ENCODE measurements at regions not wholly inside any gene's neighbourhood (a gene's known extent, or its start where the extent isn't known, plus 50 kb on each side); places are given as distances from the start of the nearest gene placed in this dataset.

DNA sequence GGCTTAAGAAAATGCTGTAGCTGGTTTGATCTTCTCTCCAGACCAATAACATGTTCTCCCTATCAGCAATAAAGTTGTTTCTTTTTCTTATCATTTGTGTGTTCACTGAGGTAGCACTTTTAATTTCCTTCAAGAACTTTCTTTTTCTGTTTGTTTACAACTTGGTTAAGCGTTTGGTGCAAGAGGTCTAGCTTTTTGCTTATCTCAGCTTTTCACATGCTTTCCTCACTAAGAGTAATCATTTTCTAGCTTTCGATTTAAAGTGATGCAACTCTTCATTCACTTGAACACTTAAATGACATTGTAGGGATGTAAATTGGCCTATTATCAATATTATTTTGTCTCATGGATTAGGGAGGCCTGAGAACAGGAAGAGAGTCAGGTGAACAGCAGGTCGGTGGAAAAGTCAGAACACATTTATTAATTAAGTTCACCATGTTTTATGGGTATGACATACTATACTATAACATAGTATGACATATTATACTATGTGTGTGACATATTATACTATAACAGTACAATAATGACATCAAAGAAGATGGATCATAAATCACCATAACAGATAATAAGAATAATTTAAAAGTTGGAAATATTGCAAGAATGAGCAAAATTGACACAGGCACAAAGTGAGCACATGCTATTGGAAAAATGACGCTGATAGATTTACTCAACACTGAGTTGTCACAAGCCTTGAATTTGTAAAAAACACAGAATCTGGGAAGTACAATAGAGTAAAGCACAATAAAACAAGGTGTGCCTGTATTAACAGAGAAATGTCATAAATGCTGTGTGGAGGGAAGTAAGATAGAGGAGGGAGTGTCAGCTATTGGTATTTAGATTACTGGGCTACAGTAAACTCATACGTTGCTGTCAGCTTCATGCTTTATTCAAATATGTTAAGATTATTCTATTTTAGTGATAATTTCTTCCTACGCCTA, 218.6 kb upstream of the SLC7A11 start:
- TF ChIP-seq EZH2 (IDR thresholded peaks at IDR 0.05; ENCODE audit: insufficient read depth, poor library complexity, severe bottlenecking) = no peak
- no peak for TF ChIP-seq EZH2phosphoT487 (IDR thresholded peaks at IDR 0.05; ENCODE audit: insufficient read depth, low read depth)

Data from GM23248 (cell line).